GM19395 (cell line): ENCODE measurements at regions not wholly inside any gene's neighbourhood (a gene's known extent, or its start where the extent isn't known, plus 50 kb on each side); places are given as distances from the start of the nearest gene placed in this dataset.
"Not testable (repeated sequence)": the region's sequence is repeated elsewhere in the genome, so short reads cannot be mapped to it uniquely, and the experiment has no call there.

Experiments
- ATAC-seq: cut with Tn5 transposase; IDR thresholded peaks from one replicate; pipeline ENCODE4 v1.9.1; 2021; ENCODE audit warnings: mild to moderate bottlenecking, moderate library complexity; ENCODE audit not compliant: unreplicated experiment

DNA sequence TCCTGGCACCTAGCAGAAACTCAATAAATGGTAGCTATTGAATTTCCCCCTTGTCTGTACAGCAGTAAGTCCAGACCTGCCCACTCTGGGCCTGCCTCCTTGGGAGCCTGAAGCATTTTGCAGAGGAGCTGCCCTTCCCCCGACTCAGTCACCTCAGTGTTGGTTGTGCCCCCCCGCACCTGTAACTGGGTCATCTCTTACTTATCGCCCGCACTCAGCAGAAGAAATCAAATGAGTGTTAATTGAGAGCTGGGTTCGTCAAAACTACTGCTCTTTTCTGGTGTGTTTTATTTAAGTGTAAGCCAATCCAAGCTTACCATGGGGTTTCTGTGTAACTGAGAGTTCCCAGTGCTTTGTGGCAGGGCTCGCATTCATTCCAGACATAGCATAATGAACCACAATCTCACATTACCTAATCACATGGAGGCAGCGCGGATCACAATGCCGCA, 175.5 kb upstream of the IRF2BP2 start:
- not testable (repeated sequence) for ATAC-seq

- not testable (repeated sequence) for ATAC-seq
Measured at GRCh38 chr1:234784108-234784507, 174.1 kb upstream of the IRF2BP2 start.

DNA sequence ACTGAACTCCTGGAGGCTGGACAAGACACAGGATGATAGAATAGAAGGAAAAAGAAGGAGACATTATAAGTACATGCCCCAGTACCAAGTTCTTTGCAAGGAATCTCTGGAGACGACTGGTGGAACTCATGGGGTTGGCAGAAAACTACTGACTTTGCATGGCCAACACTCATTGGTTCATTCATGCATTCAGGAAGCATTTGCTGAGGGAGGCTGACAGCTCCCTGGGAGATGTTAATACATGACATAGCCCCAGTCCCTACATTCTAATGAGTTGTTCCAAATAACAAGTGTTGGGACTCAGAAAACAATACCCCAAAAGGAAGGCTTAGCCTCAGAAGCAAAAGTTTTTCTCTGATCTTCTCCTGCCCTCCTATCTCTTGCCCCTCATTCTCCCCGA, 172.8 kb upstream of the IRF2BP2 start:
- no peak for ATAC-seq

DNA sequence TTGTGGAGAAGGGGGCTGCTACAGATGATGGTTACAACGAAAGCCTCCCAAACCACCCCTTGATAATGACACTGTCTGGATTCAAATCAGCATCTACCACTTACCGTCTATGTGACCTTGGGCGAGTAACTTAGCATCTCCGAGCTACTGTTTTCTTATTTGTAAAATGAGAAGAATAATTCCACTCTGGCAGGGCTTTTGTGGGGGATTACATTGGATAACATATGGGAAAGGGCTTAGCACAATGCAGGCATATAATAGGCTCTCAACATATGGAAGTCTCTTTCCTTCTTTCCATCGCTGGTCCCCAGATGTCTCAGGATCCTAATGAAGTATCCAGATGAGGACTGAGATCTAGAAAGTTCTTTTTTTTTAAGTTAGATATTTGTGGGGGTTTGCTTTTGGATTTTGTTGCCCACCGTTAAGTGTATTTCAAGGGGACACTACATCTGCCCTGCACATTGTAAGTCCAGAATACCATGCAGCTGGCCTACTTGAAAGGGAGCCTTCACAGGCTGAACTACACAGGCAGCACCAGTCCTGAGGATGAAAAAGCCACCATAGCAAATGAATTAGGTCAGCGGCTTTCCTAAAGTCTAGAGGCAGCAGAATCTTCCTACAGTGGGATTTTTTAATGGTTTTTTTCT, 172.2 kb upstream of the IRF2BP2 start:
- ATAC-seq = no peak

- ATAC-seq = no peak
Measured at GRCh38 chr1:234781241-234782065, 171.5 kb upstream of the IRF2BP2 start.

GRCh38 chr1:234780531-234781162, 170.7 kb upstream of the IRF2BP2 start:
- no peak for ATAC-seq

GRCh38 chr1:234780112-234780511, 170.1 kb upstream of the IRF2BP2 start:
- no peak for ATAC-seq

- not testable (repeated sequence) for ATAC-seq
Measured at GRCh38 chr1:234779600-234779999, 169.6 kb upstream of the IRF2BP2 start.

- no peak for ATAC-seq
Measured at GRCh38 chr1:234779160-234779538, 169.2 kb upstream of the IRF2BP2 start.

GRCh38 chr1:234778221-234779159, 168.5 kb upstream of the IRF2BP2 start:
- no peak for ATAC-seq

- no peak for ATAC-seq
Measured at GRCh38 chr1:234777856-234778220, 167.9 kb upstream of the IRF2BP2 start.

- no peak for ATAC-seq
Measured at GRCh38 chr1:234776876-234777855, 167.2 kb upstream of the IRF2BP2 start.

GRCh38 chr1:234776256-234776875, 166.4 kb upstream of the IRF2BP2 start:
- no peak for ATAC-seq

GRCh38 chr1:234775477-234776246, 165.7 kb upstream of the IRF2BP2 start:
- no peak for ATAC-seq

DNA sequence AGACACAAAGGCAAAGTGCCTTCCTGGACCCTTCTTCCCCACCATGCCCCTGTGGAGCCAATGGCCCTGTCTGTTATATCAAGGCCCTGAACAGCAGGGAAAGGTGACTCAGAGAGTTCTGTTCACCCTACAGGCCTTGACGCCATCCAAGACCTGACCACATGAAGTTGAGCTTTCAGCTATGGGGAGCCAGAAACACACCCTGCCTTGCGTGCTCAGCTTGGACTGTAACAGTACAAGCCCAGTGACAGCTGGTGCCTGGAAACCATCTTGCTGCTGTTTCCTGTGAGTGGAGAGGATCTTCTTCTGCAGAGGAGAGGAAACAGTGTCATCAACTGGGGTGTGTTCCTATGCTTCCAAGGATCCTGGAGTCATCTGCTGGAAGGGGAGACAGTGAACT, 165.0 kb upstream of the IRF2BP2 start:
- no peak for ATAC-seq

GRCh38 chr1:234773936-234774677, 164.1 kb upstream of the IRF2BP2 start:
- no peak for ATAC-seq

- ATAC-seq = peak; percentile 93
Measured at GRCh38 chr1:234772345-234773147, 162.6 kb upstream of the IRF2BP2 start.
